CD4-positive, alpha-beta T cell treated with Interferon alpha-2 for 1 hour (primary cell): ENCODE measurements at regions not wholly inside any gene's neighbourhood (a gene's known extent, or its start where the extent isn't known, plus 50 kb on each side); places are given as distances from the start of the nearest gene placed in this dataset.
"Not testable (repeated sequence)": the region's sequence is repeated elsewhere in the genome, so short reads cannot be mapped to it uniquely, and the experiment has no call there.

Source experiments
- DNase-seq, 2 donors: peaks; one replicate each; pipeline ENCODE4 v3.0.0-alpha.2; 2020 to 2022

- no peak for DNase-seq
These were observed 306.7 kb downstream of the EPB41L4A start for GRCh38 chr5:112112346-112112745.

DNA sequence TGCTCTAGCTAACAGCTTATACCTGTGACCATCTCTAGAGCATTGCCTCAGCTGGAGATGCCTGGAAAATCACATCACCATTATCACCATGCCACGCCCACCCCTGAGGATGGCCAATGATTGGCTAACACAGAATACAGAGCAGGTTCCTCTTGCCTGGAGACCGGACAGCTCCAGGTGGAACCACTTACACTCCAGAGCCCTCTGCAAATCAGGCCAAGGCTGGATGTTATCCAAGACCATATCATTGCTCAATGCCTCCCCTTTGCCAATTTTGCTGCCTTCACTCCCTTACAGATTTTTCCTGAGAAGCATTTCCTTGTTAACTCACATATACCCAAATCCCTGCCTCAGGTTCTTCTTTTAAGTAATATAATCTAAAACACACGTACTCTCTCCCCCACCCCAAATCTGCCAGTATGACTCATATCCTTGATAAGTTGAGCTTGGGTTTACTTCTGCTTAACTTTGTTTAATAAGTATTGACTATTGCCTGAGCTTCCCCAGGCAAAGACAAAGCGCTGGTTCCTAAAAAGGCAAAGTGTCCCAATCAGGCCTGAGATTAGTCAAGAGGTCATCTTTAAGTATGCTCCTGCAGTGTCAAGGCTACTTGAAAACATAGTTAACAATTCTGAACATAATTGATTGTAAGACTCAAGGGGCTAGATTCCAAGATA is 309.6 kb downstream of the EPB41L4A start:
- no peak for DNase-seq

DNA sequence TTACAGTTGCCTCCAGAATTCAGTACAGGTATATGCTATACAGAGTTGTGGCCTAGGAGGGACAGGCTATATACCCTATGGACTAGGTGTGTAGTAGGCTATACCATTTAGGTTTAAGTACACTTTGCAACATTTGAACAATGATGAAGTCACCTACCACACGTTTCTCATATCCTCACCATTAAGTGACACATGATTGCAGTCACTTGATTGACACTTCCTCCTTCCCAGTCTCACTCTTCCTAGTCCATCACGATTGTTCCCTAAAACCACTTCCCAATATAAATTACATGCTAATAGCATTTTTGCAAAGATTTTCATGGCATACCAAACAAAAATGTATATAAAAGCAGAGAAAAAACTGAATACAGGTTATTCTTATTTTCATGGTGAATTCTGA is 312.2 kb downstream of the EPB41L4A start:
- no peak for DNase-seq

DNA sequence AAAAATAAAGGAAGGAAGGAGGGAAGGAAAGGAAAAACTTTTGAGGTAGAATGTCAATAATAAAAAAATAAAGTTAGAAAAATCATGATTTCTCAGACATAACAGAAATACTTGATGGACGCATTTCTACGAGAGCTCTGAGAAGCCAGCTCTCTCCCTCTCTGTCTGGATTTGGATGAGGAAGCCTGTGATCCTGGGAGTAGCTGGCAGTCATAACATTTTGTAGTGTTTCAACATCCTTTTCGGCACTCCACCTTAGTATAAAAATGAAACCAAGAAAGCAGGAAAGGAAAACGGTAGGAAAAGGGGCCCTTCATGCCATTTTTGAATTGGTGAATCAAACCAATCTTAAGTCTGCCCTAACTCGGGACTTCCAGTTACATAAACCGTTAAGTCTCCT is 321.3 kb downstream of the EPB41L4A start:
- DNase-seq, result no peak

DNA sequence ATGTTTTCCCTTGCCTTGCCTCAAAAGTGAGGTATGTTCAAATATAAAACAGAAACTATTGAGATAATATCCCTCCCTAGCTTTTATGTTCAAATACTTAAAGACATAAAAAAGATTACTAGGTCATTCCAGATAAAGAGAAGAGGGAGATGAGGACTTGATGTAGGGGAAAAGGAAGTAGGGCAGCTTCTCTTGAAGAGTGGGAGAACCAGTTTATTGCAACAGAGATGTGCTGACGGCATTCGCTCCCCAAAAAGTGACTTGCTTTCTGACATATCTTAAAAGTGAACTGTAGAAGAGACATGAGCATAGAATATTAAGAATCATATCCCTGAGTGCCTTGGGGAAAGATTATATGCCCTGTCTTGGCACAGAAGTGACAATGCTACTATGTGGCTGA is 330.2 kb upstream of the NREP start:
- DNase-seq, result no peak

DNA sequence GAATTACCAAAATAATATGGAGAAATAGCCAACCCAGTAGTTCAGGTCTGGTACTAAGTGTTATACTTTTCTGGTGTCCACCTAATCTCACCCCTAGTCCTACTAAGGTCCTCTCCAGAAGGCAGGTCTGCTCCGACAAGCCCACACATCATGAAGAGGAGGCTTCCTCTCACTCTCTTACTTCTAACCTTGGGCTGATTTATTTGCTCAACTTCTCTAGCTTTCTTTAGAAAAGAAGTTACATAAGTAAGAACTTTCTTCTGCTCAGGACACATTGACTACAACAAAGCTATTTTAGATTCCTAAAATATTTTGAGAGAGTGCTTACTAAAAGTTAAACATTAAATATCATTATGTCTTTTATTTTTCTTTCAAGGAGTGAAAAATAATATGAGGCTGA is 329.7 kb upstream of the NREP start:
- DNase-seq, result no peak

GRCh38 chr5:112084149-112084548 is 327.2 kb upstream of the NREP start:
- DNase-seq, result no peak

DNA sequence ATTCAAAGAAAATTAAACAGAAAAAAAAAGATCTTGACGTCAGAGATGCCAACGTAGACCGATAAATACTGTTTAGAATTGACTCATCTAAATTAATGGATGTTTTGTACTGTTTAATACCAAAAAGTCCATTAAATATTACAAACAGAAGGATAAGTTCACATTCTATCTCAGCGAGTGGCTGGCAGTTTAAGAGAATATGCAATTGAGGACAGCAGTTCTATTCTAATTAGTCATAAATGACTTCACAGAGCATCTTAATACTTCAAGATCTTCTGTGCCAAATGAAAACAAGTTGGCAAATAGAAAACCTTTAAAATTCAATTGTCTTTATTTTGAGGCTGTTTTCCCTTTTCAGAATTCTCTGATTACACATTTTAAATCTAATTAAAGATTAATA is 326.6 kb upstream of the NREP start:
- DNase-seq, result no peak

DNA sequence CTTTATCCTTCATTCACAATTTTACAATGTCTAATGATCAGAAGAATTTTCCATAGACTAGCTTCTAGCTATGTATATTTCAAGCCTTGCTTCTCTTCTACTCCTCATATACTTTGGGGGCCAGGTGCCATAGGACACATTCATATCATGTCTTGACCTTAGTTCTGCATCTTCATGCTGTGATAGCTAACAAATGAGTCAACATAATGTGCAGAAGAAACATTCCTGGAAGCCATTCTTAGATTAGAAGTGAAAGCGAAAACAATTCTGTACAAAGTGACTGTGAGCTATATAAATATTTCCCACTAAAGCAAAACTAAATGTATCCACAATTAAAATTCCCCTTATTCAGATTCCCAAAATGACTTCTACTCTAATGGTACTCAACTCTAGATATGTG is 320.2 kb upstream of the NREP start:
- DNase-seq, result no peak

DNA sequence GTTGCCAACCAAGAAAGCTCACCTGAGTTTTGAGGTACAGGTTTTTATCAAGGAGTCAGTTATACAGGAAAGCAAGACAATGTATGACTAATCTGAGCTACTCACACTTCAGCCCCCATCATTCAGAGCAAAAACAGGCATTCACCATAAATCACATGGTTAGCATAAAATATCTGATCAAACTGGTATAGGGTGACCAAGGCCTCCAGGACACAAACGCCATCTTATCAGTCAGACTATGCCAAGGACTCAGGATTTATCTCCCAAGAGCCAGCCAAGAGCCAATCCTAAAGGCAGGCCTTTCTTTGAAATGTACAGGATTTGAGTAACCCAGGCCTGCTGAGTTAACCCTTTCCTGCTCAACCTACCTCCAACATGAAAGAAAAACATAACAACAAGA is 313.0 kb upstream of the NREP start:
- DNase-seq, result no peak

- no peak for DNase-seq
These were observed 312.3 kb upstream of the NREP start for GRCh38 chr5:112069329-112069728.

GRCh38 chr5:112068593-112068992 is 311.6 kb upstream of the NREP start:
- no peak for DNase-seq

DNA sequence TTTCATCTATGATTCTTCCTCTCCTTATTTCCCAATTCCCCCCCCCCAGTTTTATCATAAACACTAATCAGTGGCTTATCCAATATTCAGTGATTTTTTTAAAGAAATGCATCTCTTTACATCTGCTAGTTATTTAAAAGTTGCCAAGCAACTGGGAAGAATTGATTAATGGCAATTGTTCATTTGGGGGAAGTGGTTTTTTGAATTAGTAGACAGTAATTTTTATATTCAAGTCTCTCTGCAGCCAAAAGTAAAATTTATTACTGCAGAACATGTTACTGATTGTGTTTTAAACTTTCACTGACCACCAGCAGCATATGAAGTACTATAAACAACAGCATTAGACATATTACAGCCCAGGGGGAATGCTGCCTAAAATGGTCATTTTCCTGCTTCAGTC is 308.8 kb upstream of the NREP start:
- DNase-seq, result no peak

GRCh38 chr5:112064956-112065355 is 308.0 kb upstream of the NREP start:
- no peak for DNase-seq

GRCh38 chr5:112064271-112064701 is 307.3 kb upstream of the NREP start:
- DNase-seq, result no peak

DNA sequence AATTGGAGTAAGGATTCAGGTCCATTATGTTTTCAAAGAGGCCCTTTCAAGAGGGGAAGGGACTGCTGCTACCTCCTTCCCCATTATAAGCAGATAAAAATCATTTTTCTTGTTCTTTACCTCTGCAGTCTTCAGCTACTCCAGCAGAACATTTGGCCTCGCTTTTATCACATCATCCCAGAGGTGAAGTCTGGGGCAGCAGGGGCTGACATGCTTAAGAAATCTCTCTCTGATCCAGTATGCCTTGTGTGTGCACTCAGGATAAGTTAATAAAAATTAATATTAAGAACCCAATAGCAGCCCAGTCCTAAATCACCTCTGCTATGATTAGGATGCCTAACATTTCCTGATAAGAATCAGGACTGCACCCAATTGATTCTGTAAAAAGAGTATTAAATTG is 306.9 kb upstream of the NREP start:
- no peak for DNase-seq

DNA sequence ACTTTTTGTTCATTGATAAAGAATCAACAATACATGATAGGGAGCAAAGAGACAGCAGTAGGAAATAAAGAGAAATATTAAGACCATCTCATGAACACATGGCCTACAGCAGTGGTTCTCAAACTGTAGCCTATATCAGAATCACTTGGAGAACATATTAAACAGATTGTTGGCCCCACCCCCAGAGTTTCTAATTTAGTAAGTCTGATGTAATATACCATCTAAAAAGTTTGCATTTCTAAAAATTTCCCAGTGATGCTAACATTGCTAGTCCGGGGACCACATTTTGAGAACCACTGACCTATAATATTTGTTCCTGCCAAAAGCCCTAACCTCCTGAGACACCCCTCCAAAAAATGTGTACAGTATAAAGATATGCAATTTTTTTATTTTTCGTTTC is 306.2 kb upstream of the NREP start:
- DNase-seq, result no peak

DNA sequence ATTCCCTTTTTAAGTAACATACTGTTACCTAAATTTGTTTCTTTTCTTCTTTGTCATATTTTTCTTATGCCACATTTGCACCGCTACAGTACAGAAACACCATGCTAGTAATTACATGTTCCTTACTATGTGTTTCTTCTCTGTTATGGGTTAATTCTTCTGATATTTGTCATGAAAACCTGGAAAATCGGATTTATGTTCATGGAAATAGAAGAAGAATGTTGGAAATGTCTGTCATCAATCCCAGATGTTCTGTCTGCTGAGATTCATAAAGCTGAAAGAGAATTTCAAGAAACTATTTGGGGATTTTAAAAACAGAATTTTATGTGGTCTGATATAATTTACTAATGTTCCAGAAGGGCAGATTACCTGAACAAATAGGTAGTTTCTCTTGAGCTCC is 305.2 kb upstream of the NREP start:
- DNase-seq, result no peak

GRCh38 chr5:112061666-112062065 is 304.7 kb upstream of the NREP start:
- no peak for DNase-seq

DNA sequence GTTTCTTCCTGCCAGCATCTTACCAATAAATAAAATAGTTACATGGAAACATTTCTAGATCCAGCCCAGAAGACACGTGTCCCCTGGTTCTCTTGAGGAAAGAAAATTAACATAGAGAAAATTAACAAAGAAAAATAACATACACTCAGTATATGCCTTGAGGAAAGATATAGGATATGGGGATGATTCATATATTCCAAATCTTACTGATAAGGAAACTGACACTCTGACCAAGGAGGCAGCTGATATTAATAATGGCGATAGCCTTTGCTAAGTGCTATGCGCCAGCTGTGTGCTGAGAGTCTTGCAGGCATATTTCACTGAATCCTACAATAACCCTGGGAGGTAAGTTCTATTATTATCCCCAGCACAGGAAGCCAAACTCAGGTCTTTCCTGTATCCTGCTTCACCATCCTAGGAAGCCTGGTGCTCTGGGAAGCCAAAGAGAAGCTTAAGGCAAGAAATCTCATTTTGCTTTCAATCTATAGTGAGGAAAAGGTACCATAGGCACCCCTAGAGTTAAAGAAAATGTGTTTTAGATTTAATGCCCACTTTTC is 302.7 kb upstream of the NREP start:
- DNase-seq, result no peak

DNA sequence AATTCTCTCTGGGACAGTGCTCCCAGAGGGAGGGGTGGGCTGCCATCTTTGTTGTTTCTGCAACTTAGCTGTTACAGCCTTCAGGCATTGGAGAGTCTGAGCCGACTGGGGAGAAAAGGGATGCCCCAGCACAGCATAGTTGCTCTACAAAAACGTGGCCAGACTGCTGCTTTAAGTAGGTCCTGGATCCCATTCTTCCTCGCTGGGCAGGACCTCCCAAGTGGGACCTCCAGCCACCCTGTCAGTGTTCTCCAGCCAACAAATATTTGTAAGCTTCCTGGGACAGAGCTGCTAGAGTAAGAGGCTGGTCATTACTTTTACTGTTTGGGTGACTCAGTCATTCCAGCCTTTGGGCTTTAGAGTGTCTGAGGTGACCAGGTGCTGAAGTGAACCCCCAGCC is 292.7 kb upstream of the NREP start:
- DNase-seq, result no peak

DNA sequence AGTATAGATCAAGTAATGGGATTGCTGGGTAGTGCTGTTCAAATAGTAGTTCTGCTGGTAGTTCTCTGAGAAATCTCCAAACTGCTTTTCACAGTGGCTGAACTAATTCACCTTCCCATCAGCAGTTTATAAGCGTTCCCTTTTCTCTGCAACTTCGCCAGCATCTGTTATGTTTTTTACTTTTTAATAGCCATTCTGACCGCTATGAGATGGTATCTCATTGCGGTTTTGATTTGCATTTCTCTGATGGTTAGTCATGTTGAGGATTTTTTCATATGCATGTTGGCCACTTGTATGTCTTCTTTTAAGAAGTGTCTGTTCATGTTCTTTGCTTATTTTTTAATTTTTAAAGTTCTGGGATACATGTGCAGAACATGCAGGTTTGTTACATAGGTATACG is 279.2 kb upstream of the NREP start:
- no peak for DNase-seq

DNA sequence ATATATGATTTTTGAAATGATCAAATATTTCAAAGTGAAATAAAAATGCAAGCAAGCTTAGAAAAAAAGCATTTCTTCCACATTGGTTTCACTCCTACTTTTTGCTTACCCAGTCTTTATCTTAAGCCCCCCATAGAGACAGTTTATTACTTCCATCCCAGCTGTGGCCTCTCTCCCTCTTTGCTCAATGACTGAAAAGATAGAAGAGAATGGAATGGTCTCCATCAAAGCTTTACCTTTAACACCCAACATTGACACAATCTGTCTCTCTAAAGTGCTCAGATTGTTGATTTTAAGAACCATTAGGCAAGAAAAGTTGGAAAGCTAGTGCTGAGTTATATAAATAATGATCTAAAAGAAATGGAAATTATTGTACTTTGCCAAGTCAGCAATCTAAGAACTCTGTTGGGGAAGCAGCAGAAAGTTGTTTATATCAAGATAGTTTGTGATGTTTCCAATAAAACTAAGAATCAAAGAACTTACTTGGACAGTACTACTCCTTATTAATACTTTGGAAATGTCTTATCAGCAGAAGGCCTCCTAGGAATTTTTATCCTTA is 277.5 kb upstream of the NREP start:
- DNase-seq, result no peak

GRCh38 chr5:112026879-112027278 is 269.9 kb upstream of the NREP start:
- DNase-seq, result not testable (repeated sequence)

DNA sequence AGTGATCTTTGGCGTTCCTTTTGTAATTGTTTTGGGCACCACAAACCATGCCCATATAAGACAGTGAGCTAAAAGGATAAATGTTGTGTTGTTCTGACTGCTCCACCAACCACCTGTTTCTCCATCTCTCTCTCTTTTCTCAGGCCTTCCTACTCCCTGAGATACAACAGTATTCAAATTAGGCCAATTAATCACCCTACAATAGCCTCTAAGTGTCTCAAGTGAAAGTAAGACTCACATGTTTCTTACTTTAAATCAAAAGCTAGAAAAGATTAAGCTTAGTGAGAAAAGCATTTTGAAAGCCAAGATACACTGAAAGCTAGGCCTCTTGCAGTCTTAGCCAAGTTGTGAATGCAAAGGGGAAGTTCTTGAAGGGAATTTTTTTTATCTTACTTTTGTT is 268.8 kb upstream of the NREP start:
- no peak for DNase-seq
